H9 (cell line): ENCODE measurements at regions not wholly inside any gene's neighbourhood (a gene's known extent, or its start where the extent isn't known, plus 50 kb on each side); places are given as distances from the start of the nearest gene placed in this dataset.

ENCODE experiments used
- DNase-seq: peaks from one replicate; pipeline ENCODE4 v3.0.0-alpha.2; 2017
- H2AFZ ChIP-seq: one replicate; pipeline ENCODE4 v1.6.1; 2013; ENCODE audit warnings: mild to moderate bottlenecking, low read length, control low read depth, moderate library complexity
- H2AK5ac ChIP-seq: 2 replicates; pipeline ENCODE4 v1.6.1; 2013; ENCODE audit warnings: low read length, control low read depth, mixed read lengths; ENCODE audit not compliant: insufficient read length
- H2BK120ac ChIP-seq: one replicate; pipeline ENCODE4 v1.6.1; 2013; ENCODE audit warnings: low read depth, mild to moderate bottlenecking, low read length, control low read depth, inconsistent platforms; ENCODE audit not compliant: poor library complexity, severe bottlenecking
- H2BK12ac ChIP-seq: 2 replicates; pipeline ENCODE4 v1.6.1; 2013; ENCODE audit warnings: low read length, control low read depth, mixed read lengths, low read depth; ENCODE audit not compliant: insufficient read length
- H2BK15ac ChIP-seq: 2 replicates; pipeline ENCODE4 v1.6.1; 2013; ENCODE audit warnings: low read depth, low read length, control low read depth
- H2BK20ac ChIP-seq: one replicate; pipeline ENCODE4 v1.6.1; 2013; ENCODE audit warnings: low read depth, mild to moderate bottlenecking, low read length, control low read depth, inconsistent platforms; ENCODE audit not compliant: poor library complexity, severe bottlenecking
- H2BK5ac ChIP-seq: 2 replicates; pipeline ENCODE4 v1.6.1; 2013; ENCODE audit warnings: low read length, control low read depth, mixed read lengths; ENCODE audit not compliant: insufficient read length
- H3K14ac ChIP-seq: 2 replicates; pipeline ENCODE4 v1.6.1; 2013; ENCODE audit warnings: low read length, control low read depth; ENCODE audit not compliant: insufficient read depth
- H3K18ac ChIP-seq: 2 replicates; pipeline ENCODE4 v1.6.1; 2013; ENCODE audit warnings: low read depth, mild to moderate bottlenecking, mixed read lengths, low read length, control low read depth; ENCODE audit not compliant: insufficient read length
- H3K23ac ChIP-seq: 2 replicates; pipeline ENCODE4 v1.6.1; 2013; ENCODE audit warnings: low read length, control low read depth, mixed read lengths, low read depth; ENCODE audit not compliant: insufficient read length
- H3K23me2 ChIP-seq: 2 replicates; pipeline ENCODE4 v1.6.1; 2013; ENCODE audit warnings: low read depth, mild to moderate bottlenecking, mixed read lengths, low read length, control low read depth; ENCODE audit not compliant: insufficient read length, poor library complexity, severe bottlenecking
- H3K27ac ChIP-seq: 2 replicates; pipeline ENCODE4 v1.5.1; 2013; ENCODE audit warnings: low read length, control low read depth, mixed read lengths, low read depth; ENCODE audit not compliant: insufficient read length
- H3K27me3 ChIP-seq: 2 replicates; pipeline ENCODE4 v1.6.1; 2013; ENCODE audit warnings: low read length, control low read depth, inconsistent platforms; ENCODE audit not compliant: insufficient read depth
- H3K4ac ChIP-seq: 2 replicates; pipeline ENCODE4 v1.6.1; 2013; ENCODE audit warnings: low read depth, mild to moderate bottlenecking, control low read depth, inconsistent platforms, low read length, moderate library complexity
- H3K4me1 ChIP-seq: 2 replicates; pipeline ENCODE4 v1.6.1; 2013; ENCODE audit warnings: low read length, control low read depth, inconsistent platforms; ENCODE audit not compliant: insufficient read depth
- H3K4me2 ChIP-seq: 2 replicates; pipeline ENCODE4 v1.6.1; 2013; ENCODE audit warnings: low read length, control low read depth, mixed read lengths; ENCODE audit not compliant: insufficient read length, insufficient read depth
- H3K56ac ChIP-seq: 2 replicates; pipeline ENCODE4 v1.6.1; 2013; ENCODE audit warnings: low read depth, mild to moderate bottlenecking, mixed read lengths, low read length, control low read depth; ENCODE audit not compliant: insufficient read length
- H3K79me1 ChIP-seq: 2 replicates; pipeline ENCODE4 v1.6.1; 2013; ENCODE audit warnings: low read depth, mild to moderate bottlenecking, moderate library complexity, low read length, control low read depth, inconsistent platforms; ENCODE audit not compliant: insufficient read depth, poor library complexity, severe bottlenecking
- H3K79me2 ChIP-seq: 2 replicates; pipeline ENCODE4 v1.6.1; 2013; ENCODE audit warnings: low read length, control low read depth, inconsistent platforms; ENCODE audit not compliant: insufficient read depth
- H3K9ac ChIP-seq: 2 replicates; pipeline ENCODE4 v1.6.1; 2013; ENCODE audit warnings: low read length, control low read depth, mixed read lengths; ENCODE audit not compliant: insufficient read length; ENCODE audit errors: extremely low read depth
- H3K9me3 ChIP-seq: one replicate; pipeline ENCODE4 v1.6.1; 2013; ENCODE audit warnings: low read depth, low read length, inconsistent platforms; ENCODE audit not compliant: control insufficient read depth
- H3T11ph ChIP-seq: one replicate; pipeline ENCODE4 v1.6.1; 2013; ENCODE audit warnings: mild to moderate bottlenecking, low read length, control low read depth, inconsistent platforms
- H4K20me1 ChIP-seq: one replicate; pipeline ENCODE4 v1.6.1; 2013; ENCODE audit not compliant: control insufficient read depth, insufficient read length, insufficient read depth
- H4K5ac ChIP-seq: 2 replicates; pipeline ENCODE4 v1.6.1; 2013; ENCODE audit warnings: low read depth, mild to moderate bottlenecking, mixed read lengths, low read length, control low read depth; ENCODE audit not compliant: insufficient read length
- H4K8ac ChIP-seq: replicated peaks from 2 replicates; pipeline ENCODE4 v1.6.1; 2013; ENCODE audit warnings: low read length, control low read depth, mixed read lengths, low read depth; ENCODE audit not compliant: insufficient read length
- H4K91ac ChIP-seq: 2 replicates; pipeline ENCODE4 v1.6.1; 2013; ENCODE audit warnings: low read depth, mild to moderate bottlenecking, moderate library complexity, mixed read lengths, low read length, control low read depth; ENCODE audit not compliant: insufficient read length
- H3K27ac Mint-ChIP-seq, 3 experiments: 2 replicates in 2 of 3; 3 replicates in 1 of 3; pipeline ENCODE4 v1.8.0; 2020 to 2021; ENCODE audit warnings: mixed read lengths in 3 of 3, mild to moderate bottlenecking in 1 of 3, moderate library complexity in 1 of 3
- H3K27me3 Mint-ChIP-seq: 2 replicates; pipeline ENCODE4 v1.8.0; 2021; ENCODE audit warnings: low read depth, mild to moderate bottlenecking, moderate library complexity, mixed read lengths
- H3K36me3 Mint-ChIP-seq, 3 experiments: 2 replicates in 2 of 3; 3 replicates in 1 of 3; pipeline ENCODE4 v1.8.0; 2020 to 2021; ENCODE audit warnings: low read depth in 3 of 3, mixed read lengths in 3 of 3; ENCODE audit not compliant: insufficient read depth in 1 of 3
- H3K4me1 Mint-ChIP-seq, 2 experiments: 2 replicates each; pipeline ENCODE4 v1.8.0; 2020; ENCODE audit warnings: mixed read lengths in 2 of 2
- H3K4me3 Mint-ChIP-seq, 2 experiments: 2 replicates in 1 of 2; 3 replicates in 1 of 2; pipeline ENCODE4 v1.8.0; 2020 to 2021; ENCODE audit warnings: mild to moderate bottlenecking in 2 of 2, mixed read lengths in 2 of 2, moderate library complexity in 1 of 2
- H3K9me3 Mint-ChIP-seq, 2 experiments: 2 replicates in 1 of 2; 3 replicates in 1 of 2; pipeline ENCODE4 v1.8.0; 2020; ENCODE audit warnings: mild to moderate bottlenecking in 2 of 2, mixed read lengths in 2 of 2, moderate library complexity in 1 of 2
- CTCF ChIP-seq: fragments of 200-600 bp; sonication (generic); conservative IDR thresholded peaks from 3 replicates; pipeline ENCODE4 v1.8.0; 2021; ENCODE audit warnings: antibody characterized with exemption, mild to moderate bottlenecking
- WGBS: extraction: QIAGEN DNeasy Blood & Tissue Kit; methylation state at CpG from one replicate; pipeline ENCODE4 v1.1.7; 2013; ENCODE audit warnings: missing lambda C conversion rate, low lambda C conversion rate, mixed read lengths; ENCODE audit not compliant: insufficient read length; ENCODE audit errors: extremely low coverage; 5-methylcytosine and 5-hydroxymethylcytosine counted together

DNA sequence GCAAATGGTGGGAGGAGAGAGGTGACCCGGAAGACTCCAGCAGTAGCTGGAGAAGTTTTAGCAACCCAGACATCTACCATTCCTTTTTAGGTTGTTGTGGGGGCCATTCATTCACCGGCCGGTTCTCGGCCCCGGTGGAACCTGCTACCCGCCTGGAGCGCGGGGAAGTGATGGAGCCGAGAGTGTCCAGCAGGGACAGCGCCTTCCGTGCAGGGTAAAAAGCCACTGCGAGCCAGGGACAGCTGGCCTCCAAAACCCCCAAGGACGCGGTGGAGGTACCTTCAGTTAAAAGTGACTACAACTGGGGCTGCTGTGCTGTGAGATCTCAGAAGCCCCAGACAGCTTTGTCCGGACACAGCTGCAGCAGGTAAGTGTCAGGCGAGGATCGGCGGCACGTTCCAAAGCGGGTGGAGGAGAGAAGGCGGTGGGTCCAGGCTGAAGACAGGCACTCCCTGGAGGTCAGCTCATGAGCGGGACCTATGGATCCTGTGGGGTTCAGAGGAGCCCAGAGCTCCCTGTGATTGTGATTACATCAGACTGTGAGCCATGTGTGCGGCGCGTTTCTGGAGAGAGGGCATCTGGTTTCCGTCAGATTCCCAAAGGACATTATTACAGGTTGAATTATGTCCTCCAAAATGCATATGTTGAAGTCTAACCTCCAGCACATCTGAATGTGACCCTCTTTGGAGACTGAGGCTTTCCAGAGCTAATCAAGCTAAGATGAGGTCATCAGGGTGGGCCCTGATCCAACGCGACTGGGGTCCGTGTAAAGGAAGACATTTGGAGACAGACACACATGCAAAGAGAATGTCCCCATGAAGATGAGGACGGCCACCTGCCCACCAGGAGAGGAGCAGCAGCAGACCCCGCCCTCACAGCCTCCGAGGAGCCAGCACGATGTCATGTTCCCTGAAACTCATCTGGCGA is 276.3 kb downstream of the EIPR1 start:
- Histone ChIP-seq H3K79me1 (no peaks in the 10 kb centered on the region), H4K8ac (no peak overlapping the region), H4K5ac (no peak overlapping the region), H3K23ac (no peak overlapping the region), H4K91ac (no peak overlapping the region), H3K9ac (no peak overlapping the region), H4K20me1 (no peaks in the 10 kb centered on the region), H3K27ac (no peak overlapping the region), H2BK120ac (no peak overlapping the region), H3K14ac (no peak overlapping the region), H3K4ac (no peak overlapping the region), H3K56ac (no peak overlapping the region), H3K23me2 (no peaks in the 10 kb centered on the region), H3K9me3 (no peaks in the 10 kb centered on the region), H3K4me2 (no peak overlapping the region), H2BK20ac (no peak overlapping the region), H3T11ph (no peak overlapping the region), H3K79me2 (no peaks in the 10 kb centered on the region), H2BK5ac (no peak overlapping the region), H3K27me3 (no peaks in the 10 kb centered on the region), H3K18ac (no peak overlapping the region), H2AK5ac (no peak overlapping the region), H3K4me1 (peaks cover 3% of the 10 kb centered on the region; the same call in 1 of the 2 replicates), H2BK12ac (no peak overlapping the region), H2AFZ (no peak overlapping the region), H2BK15ac (no peak overlapping the region)
- Mint-ChIP-seq H3K4me3 (no peak overlapping the region), H3K4me1 (peaks cover 25% of the 10 kb centered on the region in 2 experiments), H3K27me3 (peaks cover 25% of the 10 kb centered on the region), H3K9me3 (peaks cover 0 to 1% of the 10 kb centered on the region in 2 experiments; a peak in 1 of 5 replicates), H3K27ac (no peak overlapping the region; a peak in 1 of 7 replicates), H3K36me3 (peaks cover 0 to 2% (median 0%) of the 10 kb centered on the region in 3 experiments; a peak in 2 of 7 replicates)
- DNase-seq = no peak
- no CpG with 5 or more reads among the region's 34 CpGs for WGBS
- no peak for TF ChIP-seq CTCF
